Retinal pigment epithelial cell (primary cell): ENCODE measurements at regions not wholly inside any gene's neighbourhood (a gene's known extent, or its start where the extent isn't known, plus 50 kb on each side); places are given as distances from the start of the nearest gene placed in this dataset.
A peak's percentile ranks its signal among the peaks of the same experiment; 100 is the strongest.

ENCODE experiments used
- DNase-seq: peaks from one replicate; pipeline ENCODE4 v3.0.0-alpha.2; 2010; ENCODE audit warnings: low read depth
- H3K4me3 ChIP-seq: 2 replicates; pipeline ENCODE4 v1.5.1; 2011; ENCODE audit warnings: mild to moderate bottlenecking, low read length, control low read depth, moderate library complexity
- TF ChIP-seq, protein P1 (sequence below): conservative IDR thresholded peaks from 2 replicates; pipeline ENCODE4 v1.5.1; 2011; ENCODE audit warnings: low read depth, low read length, control low read depth, inconsistent platforms

DNA sequence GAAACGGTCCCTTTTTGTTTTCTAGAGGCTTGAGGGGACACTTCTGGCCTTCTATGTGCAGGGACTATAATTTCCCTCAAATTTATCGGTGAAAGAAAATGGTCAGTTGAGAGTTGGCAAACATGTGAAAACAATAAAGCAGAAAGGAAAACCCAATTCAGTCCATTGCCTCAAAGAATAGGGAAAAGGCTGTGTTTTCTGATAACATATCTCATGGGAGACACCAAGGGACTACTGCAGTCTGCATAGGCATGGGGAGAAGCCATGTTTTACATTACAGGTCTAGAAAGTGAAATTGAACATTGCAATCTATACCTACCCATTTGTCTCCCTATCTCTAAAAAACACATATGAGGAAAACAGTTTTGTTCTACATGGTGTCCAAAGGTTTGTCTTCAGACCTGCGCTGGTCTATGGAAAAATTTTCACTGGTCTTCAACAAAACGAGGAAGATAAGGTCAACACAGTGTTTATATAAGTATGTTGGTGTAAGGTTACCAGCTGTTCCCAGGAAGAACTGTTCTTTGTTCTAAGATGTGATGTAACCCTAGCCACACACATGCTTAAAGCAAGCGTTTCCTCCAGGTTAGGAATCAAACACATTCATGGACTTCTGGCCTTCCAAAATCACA is 179.7 kb downstream of the MREG start:
- TF ChIP-seq, protein P1, sequence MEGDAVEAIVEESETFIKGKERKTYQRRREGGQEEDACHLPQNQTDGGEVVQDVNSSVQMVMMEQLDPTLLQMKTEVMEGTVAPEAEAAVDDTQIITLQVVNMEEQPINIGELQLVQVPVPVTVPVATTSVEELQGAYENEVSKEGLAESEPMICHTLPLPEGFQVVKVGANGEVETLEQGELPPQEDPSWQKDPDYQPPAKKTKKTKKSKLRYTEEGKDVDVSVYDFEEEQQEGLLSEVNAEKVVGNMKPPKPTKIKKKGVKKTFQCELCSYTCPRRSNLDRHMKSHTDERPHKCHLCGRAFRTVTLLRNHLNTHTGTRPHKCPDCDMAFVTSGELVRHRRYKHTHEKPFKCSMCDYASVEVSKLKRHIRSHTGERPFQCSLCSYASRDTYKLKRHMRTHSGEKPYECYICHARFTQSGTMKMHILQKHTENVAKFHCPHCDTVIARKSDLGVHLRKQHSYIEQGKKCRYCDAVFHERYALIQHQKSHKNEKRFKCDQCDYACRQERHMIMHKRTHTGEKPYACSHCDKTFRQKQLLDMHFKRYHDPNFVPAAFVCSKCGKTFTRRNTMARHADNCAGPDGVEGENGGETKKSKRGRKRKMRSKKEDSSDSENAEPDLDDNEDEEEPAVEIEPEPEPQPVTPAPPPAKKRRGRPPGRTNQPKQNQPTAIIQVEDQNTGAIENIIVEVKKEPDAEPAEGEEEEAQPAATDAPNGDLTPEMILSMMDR = no peak
- H3K4me3 ChIP-seq = no peak overlapping the region
- no peak for DNase-seq

DNA sequence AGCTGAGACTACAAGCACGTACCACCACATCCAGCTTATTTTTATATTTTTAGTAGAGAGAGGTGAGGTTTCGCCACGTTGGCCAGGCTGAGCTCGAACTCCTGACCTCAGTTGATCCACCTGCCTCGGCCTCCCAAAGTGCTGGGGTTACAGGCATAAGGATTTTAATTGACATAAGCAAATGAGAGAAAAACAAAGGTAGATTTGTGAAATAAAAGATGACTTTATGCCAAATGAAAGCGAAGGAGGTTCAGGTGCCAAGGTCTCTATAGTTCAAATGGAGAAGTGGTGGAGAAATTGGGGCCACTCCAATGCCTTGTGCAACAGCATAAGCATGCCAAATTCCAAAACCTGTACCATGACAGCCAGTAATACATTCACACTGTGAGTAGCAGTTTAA is 180.6 kb downstream of the MREG start:
- TF ChIP-seq, protein P1 = no peak
- H3K4me3 ChIP-seq = no peak overlapping the region
- DNase-seq = no peak

DNA sequence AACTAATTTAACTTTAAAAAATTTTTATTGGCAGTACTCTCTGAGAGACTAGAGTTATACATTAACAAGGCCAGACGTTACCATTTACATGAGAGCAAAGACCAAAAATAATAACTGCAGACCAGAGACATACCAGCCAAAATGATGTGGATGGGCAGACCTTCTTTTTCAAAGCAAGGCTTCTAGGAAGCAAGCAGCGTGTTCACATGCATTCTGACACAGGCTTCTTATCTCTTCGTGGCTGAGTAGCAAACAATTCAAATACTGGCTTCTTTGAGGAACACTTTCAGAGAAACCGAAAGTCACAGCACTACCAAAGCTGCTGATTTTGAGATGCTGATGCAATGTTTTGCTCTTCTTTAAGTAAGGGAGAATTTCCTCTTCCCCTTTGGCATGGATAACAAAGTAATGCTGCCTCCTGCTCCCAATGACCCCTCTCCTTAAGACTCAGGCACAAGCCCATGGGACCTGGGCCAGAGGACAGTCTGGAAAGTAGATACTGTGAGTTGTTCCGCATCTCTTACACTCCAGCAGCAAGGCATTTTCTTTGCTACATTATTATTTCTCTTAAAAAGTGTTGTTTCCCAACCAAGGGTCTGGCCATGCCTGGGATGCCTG is 181.9 kb downstream of the MREG start:
- no peak overlapping the region for H3K4me3 ChIP-seq
- TF ChIP-seq, protein P1 = no peak
- no peak for DNase-seq

DNA sequence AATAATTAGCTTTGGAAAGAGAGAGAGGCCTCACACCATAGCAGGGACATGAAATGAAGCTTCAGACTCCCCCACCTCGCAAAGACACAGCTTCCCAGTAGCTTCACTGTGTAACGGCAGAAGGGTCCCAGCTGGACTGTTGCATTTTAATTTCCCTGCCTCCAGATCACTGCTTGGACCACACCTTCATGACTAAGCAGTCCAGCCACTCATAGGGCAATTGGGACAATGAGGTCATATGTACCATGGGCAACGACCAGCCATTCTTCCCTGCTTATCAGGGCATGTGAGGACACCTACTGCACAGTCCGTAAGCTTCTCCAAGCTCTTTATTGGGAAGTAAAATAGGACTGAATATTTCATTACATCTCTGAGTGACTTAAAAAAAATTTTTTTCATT is 183.0 kb downstream of the MREG start:
- no peak overlapping the region for H3K4me3 ChIP-seq
- TF ChIP-seq, protein P1 = no peak
- DNase-seq = no peak

DNA sequence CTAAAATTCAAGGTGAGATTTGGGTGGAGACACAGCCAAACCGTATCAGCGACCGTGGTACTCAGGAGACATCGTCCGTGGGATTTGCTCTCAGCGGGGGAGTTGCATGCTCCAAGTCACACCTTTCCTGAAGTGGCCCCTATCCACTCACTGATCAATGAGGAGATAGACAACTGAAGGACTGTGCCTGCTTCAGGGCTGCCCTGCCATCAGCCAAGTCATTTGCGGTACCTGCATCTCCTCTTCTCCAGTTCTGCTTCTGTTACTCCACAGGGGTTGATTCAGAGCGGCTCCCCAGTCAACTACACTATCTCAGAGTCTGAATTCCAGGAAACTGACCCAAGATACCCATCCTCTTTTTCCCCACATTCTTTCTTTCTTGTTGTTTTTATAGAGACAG is 184.1 kb downstream of the MREG start:
- DNase-seq = no peak
- TF ChIP-seq, protein P1 = no peak
- H3K4me3 ChIP-seq = no peak overlapping the region

DNA sequence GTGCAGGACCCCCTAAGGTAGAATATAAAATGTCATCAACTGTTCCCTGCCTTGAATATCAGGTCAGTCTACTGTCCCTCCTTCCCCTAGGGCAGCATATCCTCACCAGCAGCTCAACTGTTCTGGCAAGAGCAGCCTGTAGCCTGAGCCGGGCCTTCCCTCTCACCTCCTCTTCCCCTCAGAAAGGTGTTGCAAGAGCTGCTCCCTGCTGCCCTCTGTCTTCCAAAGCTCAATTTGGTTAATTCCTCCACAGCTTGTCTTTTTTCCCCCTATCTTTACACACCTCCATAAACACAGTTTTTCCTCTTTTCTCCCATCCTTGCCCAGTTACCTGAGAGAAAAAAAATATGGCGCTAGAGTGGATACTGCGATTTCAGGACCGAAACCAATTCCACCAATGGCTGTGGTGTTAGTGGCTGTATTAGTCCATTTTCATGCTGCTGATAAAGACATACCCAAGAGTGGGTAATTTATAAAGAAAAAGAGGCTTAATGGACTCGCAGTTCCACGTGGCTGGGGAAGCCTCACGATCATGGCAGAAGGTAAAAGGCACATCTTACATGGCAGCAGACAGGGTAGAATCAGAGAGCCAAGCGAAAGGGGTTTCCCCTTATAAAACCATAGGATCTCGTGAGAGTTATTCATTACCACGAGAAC is 184.7 kb downstream of the MREG start:
- TF ChIP-seq, protein P1 = peak; percentile 79
- no peak for DNase-seq
- H3K4me3 ChIP-seq = no peak overlapping the region
